Right forelimb (tissue), 1 donor: ENCODE measurements at regions not wholly inside any gene's neighbourhood (a gene's known extent, or its start where the extent isn't known, plus 50 kb on each side); places are given as distances from the start of the nearest gene placed in this dataset.

Experiments used
- DNase-seq: peaks from one replicate; pipeline ENCODE4 v3.0.0-alpha.2; 2018

- DNase-seq = no peak
Measured at GRCh38 chr3:88209356-88209755, 59.6 kb downstream of the C3orf38 start.

GRCh38 chr3:88211096-88211890 lies 61.5 kb downstream of the C3orf38 start:
- DNase-seq = no peak

- DNase-seq = peak; percentile 55
Measured at GRCh38 chr3:88219138-88219792, 69.5 kb downstream of the C3orf38 start.

DNA sequence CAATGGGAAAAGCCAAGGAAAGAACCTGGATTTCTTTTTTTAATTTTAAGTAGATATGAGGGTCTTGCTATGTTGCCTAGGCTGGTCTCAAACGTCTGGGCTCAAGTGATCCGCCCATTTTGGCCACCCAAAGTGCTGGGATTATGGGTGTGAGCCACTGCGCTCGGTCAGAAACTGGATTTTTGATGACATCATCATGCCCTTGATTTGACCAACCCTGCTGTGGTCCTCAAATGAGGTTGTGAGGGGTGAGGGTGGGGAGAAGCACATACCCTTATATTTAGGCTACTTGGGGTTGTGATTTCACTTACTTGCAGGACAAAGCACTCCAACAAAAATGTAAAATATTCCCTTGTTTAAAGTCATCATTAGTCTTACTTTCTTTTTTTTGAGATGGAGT lies 70.4 kb downstream of the C3orf38 start:
- no peak for DNase-seq

- no peak for DNase-seq
Measured at GRCh38 chr3:88221726-88222125, 72.0 kb downstream of the C3orf38 start.

- no peak for DNase-seq
Measured at GRCh38 chr3:88222343-88222742, 72.6 kb downstream of the C3orf38 start.

DNA sequence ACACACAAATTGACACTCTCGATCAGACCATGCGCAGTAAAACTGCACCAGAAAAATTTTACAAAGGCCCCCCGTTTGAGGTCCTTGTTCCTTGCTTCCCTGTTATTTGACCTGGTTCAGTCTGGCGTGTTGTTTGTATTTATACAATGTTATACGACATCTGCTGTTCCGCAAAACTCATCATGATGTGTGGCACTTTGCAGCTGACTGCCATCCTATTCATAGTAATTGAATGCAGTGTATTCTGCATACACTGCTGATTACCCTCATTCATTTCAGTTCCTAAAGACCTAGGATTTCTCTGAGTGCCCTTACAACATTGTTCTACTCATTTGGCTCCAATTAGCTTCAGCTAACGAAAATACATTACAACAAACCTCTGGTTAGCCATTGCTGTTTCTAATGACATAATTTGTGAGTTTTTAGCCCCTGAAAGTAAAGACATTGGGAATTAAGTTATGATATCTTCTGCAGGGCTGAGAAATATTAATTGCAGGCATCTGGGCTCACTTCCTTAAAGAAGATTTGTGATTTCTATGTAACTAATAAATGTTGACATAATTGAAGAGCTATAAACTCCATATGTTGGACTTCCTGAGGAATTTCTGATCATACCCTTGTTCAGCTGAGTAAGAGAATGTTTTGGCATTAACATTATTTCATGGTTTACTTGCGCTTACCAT lies 75.7 kb downstream of the C3orf38 start:
- DNase-seq = no peak

- DNase-seq = no peak
Measured at GRCh38 chr3:88226910-88227309, 77.2 kb downstream of the C3orf38 start.

- DNase-seq = no peak
Measured at GRCh38 chr3:88230638-88231037, 80.9 kb downstream of the C3orf38 start.

GRCh38 chr3:88231207-88231606 lies 81.4 kb downstream of the C3orf38 start:
- no peak for DNase-seq

DNA sequence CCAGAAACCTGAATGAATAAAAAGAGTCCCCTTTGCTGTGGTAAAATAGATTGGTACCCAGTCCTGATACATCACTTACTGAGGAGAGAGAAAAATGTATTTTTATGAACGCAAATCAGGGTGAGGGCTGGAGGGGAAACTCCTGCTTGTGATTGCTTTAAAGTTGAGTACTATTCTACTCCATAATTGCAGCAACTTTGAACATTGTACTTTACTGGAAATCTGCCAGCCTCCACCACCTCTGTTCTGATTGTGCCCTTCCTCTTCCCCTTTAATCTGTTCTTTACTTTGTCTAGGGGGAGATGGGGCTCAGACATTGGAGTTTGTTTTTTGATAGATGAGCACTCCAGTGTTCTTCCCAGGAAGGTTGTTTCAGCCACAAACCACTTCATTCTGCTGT lies 81.9 kb downstream of the C3orf38 start:
- DNase-seq = no peak

- DNase-seq = no peak
Measured at GRCh38 chr3:88235102-88235501, 85.3 kb downstream of the C3orf38 start.

GRCh38 chr3:88239870-88240269 lies 90.1 kb downstream of the C3orf38 start:
- no peak for DNase-seq

DNA sequence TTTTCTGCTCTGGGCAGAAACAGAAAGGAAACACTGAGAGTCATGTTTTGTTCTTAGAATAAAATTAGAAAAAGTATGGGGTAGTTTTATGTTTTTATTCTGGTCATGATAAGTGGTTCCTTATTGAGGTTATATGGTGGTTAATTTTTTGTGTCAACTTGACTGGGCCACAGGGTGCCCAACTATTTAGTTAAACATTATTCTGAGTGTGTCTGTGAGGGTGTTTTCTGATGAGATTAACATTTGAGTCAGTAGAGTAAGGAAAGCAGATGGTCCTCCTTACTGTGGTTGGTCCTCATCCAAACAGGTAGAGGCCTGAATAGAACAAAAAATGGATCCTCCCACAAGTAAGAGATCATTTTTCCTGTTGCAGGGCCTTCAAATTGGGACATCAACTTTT lies 98.9 kb downstream of the C3orf38 start:
- DNase-seq = no peak

DNA sequence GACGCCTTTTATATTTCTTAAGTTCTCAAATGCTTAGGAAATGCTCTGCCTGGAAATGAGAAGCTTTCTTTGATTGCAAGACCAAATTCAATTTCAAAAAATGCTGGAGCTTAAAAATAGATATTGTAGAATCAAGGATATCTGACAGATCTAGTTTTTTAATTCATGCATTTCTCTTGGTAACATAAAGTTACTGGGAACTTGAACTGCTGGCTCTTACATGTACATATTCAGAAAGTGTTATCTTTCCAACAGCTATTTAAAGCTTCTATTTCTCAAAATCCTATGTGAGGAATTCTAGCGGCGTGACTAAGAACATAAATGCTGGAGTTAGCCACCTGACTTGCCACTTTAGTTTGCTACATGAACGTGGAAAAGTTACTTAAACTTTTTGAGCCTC lies 109.3 kb downstream of the C3orf38 start:
- no peak for DNase-seq

GRCh38 chr3:88262527-88262926 lies 112.8 kb downstream of the C3orf38 start:
- DNase-seq = no peak

DNA sequence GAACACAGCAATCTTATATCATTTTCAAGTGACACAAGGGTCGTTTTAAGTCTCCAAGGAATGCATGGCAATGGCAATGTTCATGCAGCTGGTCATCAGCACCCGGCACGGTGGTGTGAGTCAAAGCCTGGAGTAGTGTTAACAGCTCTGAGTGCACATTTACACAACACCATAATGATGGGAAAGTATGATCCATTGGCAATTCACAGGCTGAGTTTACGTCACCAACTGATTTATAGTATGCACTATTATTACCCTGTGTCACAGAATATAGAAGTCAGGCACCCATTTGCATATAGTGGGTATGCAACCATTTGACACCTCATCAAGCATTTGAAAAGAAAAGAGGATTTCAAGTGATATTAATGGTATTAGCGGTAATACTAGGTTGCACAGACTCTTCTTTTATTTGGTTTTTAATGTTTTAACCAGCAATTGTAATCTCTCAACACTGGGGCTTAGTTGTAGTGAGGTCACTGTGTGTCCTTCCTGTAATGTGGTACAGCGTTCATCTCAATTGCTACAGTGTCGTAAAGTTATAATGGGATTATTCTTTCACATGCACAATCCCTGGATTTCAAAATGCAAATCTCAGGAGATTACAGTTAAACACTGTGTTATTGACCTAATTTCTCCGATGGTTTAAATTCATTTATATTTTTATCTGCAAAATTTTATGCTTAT lies 113.8 kb downstream of the C3orf38 start:
- no peak for DNase-seq

GRCh38 chr3:88267441-88267840 lies 117.7 kb downstream of the C3orf38 start:
- no peak for DNase-seq

DNA sequence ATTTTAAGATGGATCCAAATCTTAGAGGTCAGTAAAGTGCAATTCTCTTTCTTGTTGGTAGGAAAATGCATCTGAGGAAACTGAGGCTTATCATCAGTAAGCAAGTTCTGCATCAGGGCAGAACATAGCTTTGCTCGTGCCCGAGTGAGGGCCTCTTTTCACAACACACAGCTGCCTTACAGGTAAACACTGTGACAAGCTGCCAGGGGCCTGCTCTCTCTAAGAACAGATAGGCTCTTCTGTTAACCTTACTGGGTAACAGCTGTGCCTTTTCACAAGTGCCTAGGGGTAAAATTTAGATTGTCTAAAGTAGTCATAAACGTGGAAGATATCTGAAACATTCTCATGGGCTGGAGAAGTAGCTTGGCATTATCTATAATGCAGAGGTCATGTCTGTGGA lies 118.1 kb downstream of the C3orf38 start:
- no peak for DNase-seq

GRCh38 chr3:88280326-88280725 lies 130.6 kb downstream of the C3orf38 start:
- no peak for DNase-seq

GRCh38 chr3:88282528-88283241 lies 132.9 kb downstream of the C3orf38 start:
- no peak for DNase-seq

DNA sequence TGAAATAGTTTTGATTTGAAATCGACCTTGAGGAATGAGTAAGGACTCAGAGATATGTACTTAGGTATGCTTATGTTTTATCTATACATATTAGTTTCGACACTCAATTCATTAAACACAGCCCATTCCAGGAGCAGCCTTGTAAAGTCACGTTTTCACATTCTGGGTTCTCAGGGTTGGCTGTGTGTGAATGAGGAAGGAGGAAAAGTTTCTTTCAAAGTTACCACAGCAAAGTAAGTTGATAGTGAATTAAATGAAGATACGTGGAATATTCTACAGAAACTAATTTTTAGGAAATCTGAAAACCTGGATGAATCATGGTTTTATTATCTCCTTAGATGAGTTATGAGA lies 133.5 kb downstream of the C3orf38 start:
- no peak for DNase-seq

DNA sequence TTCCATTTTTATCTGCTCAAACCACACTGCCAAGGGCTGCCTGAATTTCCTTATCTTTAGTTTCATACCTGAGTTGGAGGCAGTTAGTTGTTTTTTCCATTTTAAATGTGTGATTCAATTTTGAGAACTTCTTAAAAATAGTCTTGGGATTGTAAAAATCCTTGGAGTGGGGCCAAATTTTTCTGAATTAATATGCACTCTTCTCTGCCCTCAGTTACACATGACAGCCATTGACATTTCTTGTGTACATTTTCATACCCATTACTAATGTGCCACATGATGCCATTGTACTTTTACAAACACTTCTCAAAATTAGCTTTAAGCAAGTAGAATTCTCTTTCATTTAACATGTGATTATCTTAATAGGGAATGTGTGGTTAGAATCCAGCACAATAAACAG lies 141.7 kb downstream of the C3orf38 start:
- no peak for DNase-seq
